IMR-90 (cell line): ENCODE measurements at regions not wholly inside any gene's neighbourhood (a gene's known extent, or its start where the extent isn't known, plus 50 kb on each side); places are given as distances from the start of the nearest gene placed in this dataset.

Experiments used
- ATAC-seq: fragments of 200-7000 bp; cut with Tn5 transposase; 2 replicates; pipeline ENCODE4 v1.9.1; 2020; ENCODE audit warnings: low read depth, mild to moderate bottlenecking, moderate library complexity
- BruUV-seq: library from RNA; stranded (reverse); fragments of 400-500 nt; replicated peaks from 2 replicates; lab custom pipeline; 2021; lab: Mats Ljungman, UMichigan
- CTCF ChIA-PET: fragments of 300-600 bp; formaldehyde crosslinking; extraction: SDS; loops from one replicate; lab custom pipeline; 2021; ENCODE audit warnings: antibody characterized with exemption; lab: Yijun Ruan, JAX
- POLR2A ChIA-PET: fragments of 300-600 bp; sonication (Branson Sonifier 250); formaldehyde crosslinking; loops from one replicate; lab custom pipeline; 2022; ENCODE audit warnings: antibody characterized with exemption; ENCODE audit not compliant: unreplicated experiment; lab: Charles Lee
- DNase-seq: peaks from one replicate; pipeline ENCODE4 v3.0.0; 2013
- H2AFZ ChIP-seq: replicated peaks from 2 replicates; pipeline ENCODE3; 2013; ENCODE audit warnings: low read length, mild to moderate bottlenecking; ENCODE audit not compliant: poor library complexity
- H2AK5ac ChIP-seq: 2 replicates; pipeline ENCODE4 v1.6.1; 2013; ENCODE audit warnings: low read depth, low read length, inconsistent platforms
- H2AK9ac ChIP-seq: replicated peaks from 2 replicates; pipeline ENCODE3; 2013; ENCODE audit warnings: mild to moderate bottlenecking, low read depth, low read length, moderate library complexity; ENCODE audit not compliant: poor library complexity
- H2BK120ac ChIP-seq: 2 replicates; pipeline ENCODE4 v1.6.1; 2013; ENCODE audit warnings: low read depth, low read length, inconsistent platforms
- H2BK15ac ChIP-seq: 3 replicates; pipeline ENCODE4 v1.6.1; 2013; ENCODE audit warnings: low read depth, low read length, inconsistent platforms
- H2BK20ac ChIP-seq: 2 replicates; pipeline ENCODE4 v1.6.1; 2013; ENCODE audit warnings: low read depth, mild to moderate bottlenecking, inconsistent platforms, low read length, moderate library complexity
- H2BK5ac ChIP-seq: 2 replicates; pipeline ENCODE4 v1.6.1; 2013; ENCODE audit warnings: mild to moderate bottlenecking, low read depth, low read length, inconsistent platforms; ENCODE audit not compliant: poor library complexity, severe bottlenecking
- H3K14ac ChIP-seq: replicated peaks from 2 replicates; pipeline ENCODE4 v1.6.1; 2013; ENCODE audit warnings: low read depth, low read length, inconsistent platforms
- H3K18ac ChIP-seq: 2 replicates; pipeline ENCODE4 v1.6.1; 2013; ENCODE audit warnings: low read depth, low read length, control low read depth
- H3K23ac ChIP-seq: 2 replicates; pipeline ENCODE4 v1.6.1; 2013; ENCODE audit warnings: low read depth, low read length, inconsistent platforms
- H3K27ac ChIP-seq: 2 replicates; pipeline ENCODE4 v1.5.1; 2013; ENCODE audit warnings: mild to moderate bottlenecking, control low read depth, low read length; ENCODE audit not compliant: insufficient read depth
- H3K27me3 ChIP-seq: 2 replicates; pipeline ENCODE4 v1.6.1; 2013; ENCODE audit warnings: low read length; ENCODE audit not compliant: control insufficient read depth, insufficient read depth
- H3K36me3 ChIP-seq: 2 replicates; pipeline ENCODE4 v1.6.1; 2013; ENCODE audit warnings: low read length, mixed read lengths; ENCODE audit not compliant: control insufficient read depth, insufficient read depth
- H3K4ac ChIP-seq: 2 replicates; pipeline ENCODE4 v1.6.1; 2013; ENCODE audit warnings: low read depth, low read length, inconsistent platforms
- H3K4me1 ChIP-seq: 2 replicates; pipeline ENCODE4 v1.6.1; 2013; ENCODE audit warnings: low read length, mixed read lengths; ENCODE audit not compliant: control insufficient read depth, insufficient read depth
- H3K4me2 ChIP-seq: 2 replicates; pipeline ENCODE4 v1.6.1; 2013; ENCODE audit warnings: low read depth, mild to moderate bottlenecking, control low read depth, low read length, moderate library complexity
- H3K4me3 ChIP-seq: 2 replicates; pipeline ENCODE4 v1.5.1; 2013; ENCODE audit warnings: low read depth, mild to moderate bottlenecking, control low read depth, low read length, moderate library complexity; ENCODE audit not compliant: insufficient read depth
- H3K56ac ChIP-seq: 2 replicates; pipeline ENCODE4 v1.6.1; 2013; ENCODE audit warnings: low read length, inconsistent platforms; ENCODE audit not compliant: insufficient read depth; ENCODE audit errors: extremely low read depth
- H3K79me1 ChIP-seq, 2 experiments: 2 replicates each; pipeline ENCODE4 v1.6.1; 2013; ENCODE audit warnings: low read length in 2 of 2, inconsistent platforms in 1 of 2, low read depth in 1 of 2
- H3K9ac ChIP-seq: 2 replicates; pipeline ENCODE4 v1.6.1; 2013; ENCODE audit warnings: low read depth, low read length, control low read depth
- H3K9me1 ChIP-seq: 2 replicates; pipeline ENCODE4 v1.6.1; 2013; ENCODE audit warnings: low read length, inconsistent platforms; ENCODE audit not compliant: insufficient read depth
- H3K9me3 ChIP-seq: 2 replicates; pipeline ENCODE4 v1.6.1; 2013; ENCODE audit warnings: low read length; ENCODE audit not compliant: control insufficient read depth, insufficient read depth
- H4K20me1 ChIP-seq: 2 replicates; pipeline ENCODE4 v1.6.1; 2013; ENCODE audit warnings: low read length, inconsistent platforms; ENCODE audit not compliant: insufficient read depth
- H4K5ac ChIP-seq: 2 replicates; pipeline ENCODE4 v1.6.1; 2013; ENCODE audit warnings: mild to moderate bottlenecking, low read depth, low read length, control low read depth
- H4K8ac ChIP-seq, 2 experiments: 2 replicates each; pipeline ENCODE4 v1.6.1; 2013; ENCODE audit warnings: low read depth in 2 of 2, low read length in 2 of 2, control low read depth in 1 of 2, inconsistent platforms in 1 of 2
- H4K91ac ChIP-seq: 2 replicates; pipeline ENCODE4 v1.6.1; 2013; ENCODE audit warnings: low read depth, low read length, inconsistent platforms; ENCODE audit not compliant: insufficient read depth
- BHLHE40 ChIP-seq: fragments of 150-350 bp; IDR thresholded peaks from 2 replicates; pipeline ENCODE4 v1.6.1; 2016; ENCODE audit warnings: mild to moderate bottlenecking, low read depth, low read length
- CHD1 ChIP-seq: IDR thresholded peaks from 2 replicates; pipeline ENCODE4 v1.6.1; 2012; ENCODE audit warnings: low read depth, low read length, improper control_type of control experiment
- MAFK ChIP-seq: IDR thresholded peaks from 2 replicates; pipeline ENCODE4 v1.6.1; 2012; ENCODE audit warnings: low read depth, low read length, improper control_type of control experiment
- MXI1 ChIP-seq: IDR thresholded peaks from 2 replicates; pipeline ENCODE4 v1.6.1; 2012; ENCODE audit warnings: low read depth, mild to moderate bottlenecking, low read length, moderate library complexity, borderline replicate concordance
- NFE2L2 ChIP-seq: fragments of 150-350 bp; IDR thresholded peaks from 2 replicates; pipeline ENCODE4 v1.6.1; 2016; ENCODE audit warnings: low read depth, mild to moderate bottlenecking, low read length
- POLR2A ChIP-seq: IDR thresholded peaks from 2 replicates; pipeline ENCODE4 v1.6.1; 2012; ENCODE audit warnings: mild to moderate bottlenecking, low read depth, low read length
- RAD21 ChIP-seq: IDR thresholded peaks from 2 replicates; pipeline ENCODE4 v1.6.1; 2012; ENCODE audit warnings: low read length, improper control_type of control experiment
- RCOR1 ChIP-seq: IDR thresholded peaks from 2 replicates; pipeline ENCODE4 v1.6.1; 2012; ENCODE audit warnings: mild to moderate bottlenecking, low read length, improper control_type of control experiment; ENCODE audit not compliant: insufficient replicate concordance
- RFX5 ChIP-seq: IDR thresholded peaks from 2 replicates; pipeline ENCODE4 v1.8.0; 2012; ENCODE audit warnings: low read depth, mild to moderate bottlenecking, low read length, moderate library complexity
- SMC3 ChIP-seq: fragments of 150-350 bp; IDR thresholded peaks from 2 replicates; pipeline ENCODE4 v1.6.1; 2016; ENCODE audit warnings: low read depth, mild to moderate bottlenecking, antibody characterized with exemption, low read length, moderate library complexity
- dilution Hi-C: fragments of 300-500 bp; cut with HindIII; formaldehyde crosslinking; loops from one replicate; pipeline ENCODE4 v1.14.3; 2018; ENCODE audit warnings: low sequenced_read_pairs; ENCODE audit not compliant: unreplicated experiment
- in situ Hi-C: fragments of 300-500 bp; cut with MboI; formaldehyde crosslinking; loops from 3 replicates; pipeline ENCODE4 v1.14.3; 2019; ENCODE audit warnings: low sequenced_read_pairs, inconsistent platforms, mixed read lengths
- intact Hi-C: fragments of 100-400 bp; cut with micrococcal nuclease; formaldehyde crosslinking; loops from 2 replicates; pipeline ENCODE4 v1.10.0; 2022

- Histone ChIP-seq H3K4ac (no peak overlapping the region), H4K5ac (no peak overlapping the region)
- dilution Hi-C loops, result no loop called here
Observed at GRCh38 chr4:35182451-35182850, 1061.9 kb downstream of the ARAP2 start.

More at GRCh38 chr4:35182451-35182850, 1061.9 kb downstream of the ARAP2 start:
- no peak overlapping the region for H3K18ac ChIP-seq
- H2AK5ac ChIP-seq, result no peak overlapping the region
- H3K27me3 ChIP-seq, result no peaks in the 10 kb centered on the region
- H3K9me3 ChIP-seq, result peaks cover 15% of the 10 kb centered on the region
- no peak overlapping the region for H3K4me3 ChIP-seq
- H2BK20ac ChIP-seq, result no peak overlapping the region
- DNase-seq, result no peak
- POLR2A ChIA-PET, result no interaction called here
- H3K9ac ChIP-seq, result no peak overlapping the region
- CTCF ChIA-PET, result no interaction called here
- H2BK15ac ChIP-seq, result no peak overlapping the region
- H3K79me1 ChIP-seq, result no peaks in the 10 kb centered on the region
- no peak overlapping the region for H3K4me2 ChIP-seq
- no peak overlapping the region for H2BK5ac ChIP-seq
- H4K20me1 ChIP-seq, result no peaks in the 10 kb centered on the region
- no peak overlapping the region for H3K23ac ChIP-seq
- no peak overlapping the region for H2AK9ac ChIP-seq
- no peak for TF ChIP-seq RFX5
- TF ChIP-seq MAFK, result no peak
- no peak for TF ChIP-seq NFE2L2
- TF ChIP-seq POLR2A, result no peak
- TF ChIP-seq RCOR1, result no peak
- no peak for TF ChIP-seq BHLHE40
- TF ChIP-seq MXI1, result no peak
- TF ChIP-seq RAD21, result no peak
- TF ChIP-seq SMC3, result no peak
- no peak for TF ChIP-seq CHD1
- no peak for ATAC-seq
- intact Hi-C loops, result no loop called here
- H2AFZ ChIP-seq, result no peak overlapping the region
- H3K4me1 ChIP-seq, result no peaks in the 10 kb centered on the region
- no peak overlapping the region for H3K56ac ChIP-seq
- no TSS peak for BruUV-seq
- no peak overlapping the region for H4K8ac ChIP-seq
- H3K36me3 ChIP-seq, result no peaks in the 10 kb centered on the region
- H3K27ac ChIP-seq, result no peak overlapping the region
- H2BK120ac ChIP-seq, result no peak overlapping the region
- no peaks in the 10 kb centered on the region for H3K9me1 ChIP-seq
- no peak overlapping the region for H3K14ac ChIP-seq
- in situ Hi-C loops, result no loop called here
- no peak overlapping the region for H4K91ac ChIP-seq
